GM12865 (cell line): ENCODE measurements at regions not wholly inside any gene's neighbourhood (a gene's known extent, or its start where the extent isn't known, plus 50 kb on each side); places are given as distances from the start of the nearest gene placed in this dataset.

ENCODE experiments used
- DNase-seq: peaks from one replicate; pipeline ENCODE4 v3.0.0; 2010; ENCODE audit warnings: low read depth
- H3K4me3 ChIP-seq: 2 replicates; pipeline ENCODE4 v1.5.1; 2011; ENCODE audit warnings: mild to moderate bottlenecking, low read depth, low read length, control low read depth
- CTCF ChIP-seq: IDR thresholded peaks from 2 replicates; pipeline ENCODE4 v1.5.1; 2011; ENCODE audit warnings: low read length, control low read depth, low read depth, inconsistent platforms; ENCODE audit not compliant: insufficient read depth; ENCODE audit errors: missing control alignments

GRCh38 chr17:13131225-13131624 lies 113.4 kb upstream of the ELAC2 start:
- H3K4me3 ChIP-seq: no peak overlapping the region
- DNase-seq: no peak
- TF ChIP-seq CTCF: no peak

GRCh38 chr17:13129356-13129755 lies 111.5 kb upstream of the ELAC2 start:
- DNase-seq: no peak
- no peak for TF ChIP-seq CTCF

GRCh38 chr17:13128676-13129075 lies 110.8 kb upstream of the ELAC2 start:
- DNase-seq: no peak
- no peak for TF ChIP-seq CTCF
- H3K4me3 ChIP-seq: no peak overlapping the region

More at GRCh38 chr17:13129356-13129755, 111.5 kb upstream of the ELAC2 start:
- H3K4me3 ChIP-seq: no peak overlapping the region

GRCh38 chr17:13127921-13128602 lies 110.2 kb upstream of the ELAC2 start:
- H3K4me3 ChIP-seq: no peak overlapping the region
- no peak for TF ChIP-seq CTCF
- DNase-seq: no peak

- no peak for DNase-seq
- no peak overlapping the region for H3K4me3 ChIP-seq
- no peak for TF ChIP-seq CTCF
These were observed 103.0 kb upstream of the ELAC2 start for GRCh38 chr17:13120864-13121263.

GRCh38 chr17:13118311-13118710 lies 100.5 kb upstream of the ELAC2 start:
- DNase-seq: no peak
- no peak for TF ChIP-seq CTCF
- H3K4me3 ChIP-seq: no peak overlapping the region

- DNase-seq: no peak
- no peak for TF ChIP-seq CTCF
- no peak overlapping the region for H3K4me3 ChIP-seq
These were observed 99.8 kb upstream of the ELAC2 start for GRCh38 chr17:13117616-13118015.
